SKM-1 (cell line): ENCODE measurements at regions not wholly inside any gene's neighbourhood (a gene's known extent, or its start where the extent isn't known, plus 50 kb on each side); places are given as distances from the start of the nearest gene placed in this dataset.

Experiments
- DNase-seq: peaks from one replicate; lab custom pipeline; 2025; ENCODE audit not compliant: unreplicated experiment; lab: John Stamatoyannopoulos, UW

DNA sequence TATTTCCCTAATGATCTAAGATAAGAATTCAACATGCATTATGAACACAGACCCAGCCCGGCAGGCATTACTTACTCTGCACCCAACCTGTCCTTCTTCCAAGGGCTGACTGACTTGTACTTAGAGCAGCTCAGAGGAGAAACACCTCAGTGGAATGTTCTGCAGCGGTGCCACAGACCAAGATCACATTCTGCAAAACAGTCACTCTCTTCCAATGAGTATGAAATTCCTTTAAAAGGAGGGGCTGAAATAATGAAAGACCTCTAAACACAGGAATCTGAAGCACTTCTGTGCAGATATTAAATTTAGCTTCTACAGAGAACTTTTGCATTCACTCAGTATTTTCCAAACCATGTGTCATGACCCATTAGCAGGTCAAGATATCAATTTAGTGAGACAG, 172.9 kb downstream of the ZDHHC21 start:
- DNase-seq, result no peak

DNA sequence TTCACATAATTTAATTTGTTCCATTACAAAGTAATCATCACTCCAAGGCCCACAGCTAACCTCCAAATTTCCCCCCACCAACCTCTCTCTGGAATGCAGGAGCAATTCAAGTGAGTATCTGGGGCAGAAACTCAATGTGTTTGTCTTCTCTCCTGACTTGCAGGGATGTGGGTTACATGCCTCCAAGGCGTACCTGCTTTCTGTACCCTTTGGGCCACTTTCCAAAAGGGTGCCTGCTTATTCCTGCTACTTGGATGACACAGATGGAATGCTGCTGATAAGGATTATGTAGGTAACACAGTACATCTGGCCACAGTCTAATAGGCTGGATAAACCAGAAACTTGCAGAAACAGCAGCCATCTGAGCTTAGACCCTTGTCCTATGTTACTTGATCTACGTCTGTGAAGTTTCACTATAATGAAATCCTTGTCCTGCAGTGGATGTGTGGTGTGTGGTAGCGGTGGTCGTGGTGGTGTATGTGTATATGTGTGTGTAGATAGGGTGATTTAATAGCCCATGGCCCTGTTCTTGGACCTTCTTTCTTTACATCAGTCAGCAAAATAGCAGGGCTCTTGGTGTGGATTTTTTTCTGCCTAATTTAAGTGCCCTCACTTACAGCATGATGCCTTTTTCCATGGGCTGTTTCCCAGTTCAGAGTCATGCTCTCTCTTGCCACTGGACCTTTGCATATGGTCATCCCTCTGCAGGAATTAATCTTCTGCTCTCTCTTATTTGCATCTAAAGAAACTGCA, 175.9 kb downstream of the ZDHHC21 start:
- no peak for DNase-seq

DNA sequence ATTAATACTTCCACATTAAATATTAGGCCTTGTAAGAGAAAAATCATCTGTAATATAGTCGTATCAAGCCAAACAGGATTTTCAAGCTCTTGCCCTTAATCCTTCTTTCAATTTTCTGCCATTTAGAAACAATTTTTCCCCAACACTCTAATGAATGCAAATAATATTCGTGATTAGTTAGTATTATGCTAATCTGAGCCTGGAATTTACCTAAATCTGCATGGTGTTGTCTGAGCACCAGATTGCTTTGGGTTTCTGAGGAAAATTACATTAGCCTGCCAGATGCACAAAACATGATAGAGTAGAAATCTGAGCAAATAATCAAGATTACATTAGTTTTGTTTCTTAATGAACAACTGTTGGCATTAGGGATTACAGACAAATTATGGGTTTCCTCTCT, 176.6 kb downstream of the ZDHHC21 start:
- DNase-seq, result no peak

DNA sequence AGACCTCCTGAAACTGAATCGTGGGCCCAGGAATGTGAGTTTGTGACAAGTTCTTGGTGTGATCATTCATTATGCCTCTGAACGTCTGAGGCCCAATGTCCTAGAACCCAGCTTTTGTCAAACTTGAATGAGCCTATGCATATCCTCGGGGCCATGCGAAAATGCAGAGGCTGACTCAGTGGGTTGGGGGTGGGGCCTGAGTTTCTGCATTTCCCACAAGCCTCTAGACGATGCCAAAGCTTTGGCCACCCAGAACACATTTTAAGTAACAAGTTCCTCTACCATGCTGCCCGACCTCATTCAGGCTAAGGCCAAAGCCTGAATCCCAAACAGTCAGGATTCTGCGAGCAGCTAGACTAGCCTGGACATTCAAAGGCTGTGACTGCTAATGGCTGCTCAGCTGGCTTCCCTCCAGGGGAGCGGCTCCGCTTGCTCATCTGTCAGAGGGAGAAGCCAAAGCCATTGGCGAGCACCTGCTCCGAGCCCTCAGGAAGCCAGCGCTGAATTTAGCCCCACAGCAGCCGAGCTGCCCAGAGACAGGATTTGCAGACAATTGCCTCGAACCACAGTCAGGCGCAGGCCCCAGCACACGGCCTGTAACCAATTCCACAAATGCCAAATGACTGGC, 177.5 kb downstream of the ZDHHC21 start:
- DNase-seq, result no peak

DNA sequence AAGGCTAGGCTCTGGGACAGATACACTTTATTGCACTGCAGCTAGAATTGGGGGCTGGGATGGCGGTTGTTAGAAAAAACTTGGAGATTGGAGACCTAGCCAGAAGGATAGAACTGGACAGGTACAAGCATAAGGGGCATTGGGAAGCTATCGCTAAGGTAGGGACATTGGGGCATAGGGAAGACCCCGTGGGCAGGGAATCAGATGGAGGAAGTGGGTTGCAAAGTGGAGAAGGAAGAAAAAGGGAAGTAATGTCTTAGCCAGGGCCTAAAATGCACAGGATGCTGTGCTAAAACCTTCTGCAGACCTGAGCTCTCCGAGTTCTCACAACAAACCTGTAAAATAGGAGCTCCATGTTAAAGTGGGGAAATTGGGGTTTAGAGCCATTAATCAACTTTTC, 178.2 kb downstream of the ZDHHC21 start:
- no peak for DNase-seq

- no peak for DNase-seq
These were observed 180.3 kb downstream of the ZDHHC21 start for GRCh38 chr9:14512942-14513341.

DNA sequence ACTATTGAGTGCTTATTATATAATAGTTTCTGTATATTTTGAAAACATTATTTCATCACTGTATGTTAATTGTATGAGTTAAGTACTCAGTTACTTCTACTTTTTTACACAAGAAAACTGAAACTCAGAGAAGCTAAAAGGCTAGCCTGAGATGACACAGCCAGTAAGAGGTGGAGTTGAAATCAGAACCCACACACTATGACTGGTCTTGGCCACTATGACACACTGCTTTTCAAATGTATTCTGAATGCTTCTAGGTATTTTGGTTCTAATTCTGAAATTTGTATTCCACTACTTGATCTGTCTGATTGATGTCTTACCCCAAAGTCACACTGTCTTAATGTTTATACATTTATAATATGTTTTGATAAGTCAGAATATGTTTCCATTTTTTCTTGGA, 181.8 kb downstream of the ZDHHC21 start:
- no peak for DNase-seq

- no peak for DNase-seq
These were observed 184.3 kb downstream of the ZDHHC21 start for GRCh38 chr9:14508884-14509283.

GRCh38 chr9:14501366-14501765, 187.4 kb upstream of the NFIB start:
- no peak for DNase-seq

GRCh38 chr9:14500705-14501104, 186.8 kb upstream of the NFIB start:
- no peak for DNase-seq

DNA sequence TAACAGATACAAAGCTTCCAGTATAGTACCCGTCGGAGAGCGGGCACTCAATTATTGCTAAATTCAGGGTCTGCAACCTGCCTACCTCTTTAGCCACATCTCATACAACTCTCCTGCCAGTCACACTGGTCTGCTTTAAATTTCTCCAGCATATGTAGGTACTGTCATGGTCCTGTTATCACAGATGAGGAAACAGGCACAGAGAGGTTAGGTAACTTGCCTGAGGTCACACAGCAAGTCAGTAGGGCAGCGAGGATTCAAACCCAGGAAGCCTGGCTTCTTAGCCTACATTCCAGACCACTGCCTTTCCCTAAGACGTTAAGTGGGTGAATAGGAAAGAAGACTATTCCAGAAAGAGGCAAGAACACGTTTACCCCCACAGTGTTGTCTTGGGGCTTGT, 186.0 kb upstream of the NFIB start:
- DNase-seq, result no peak

DNA sequence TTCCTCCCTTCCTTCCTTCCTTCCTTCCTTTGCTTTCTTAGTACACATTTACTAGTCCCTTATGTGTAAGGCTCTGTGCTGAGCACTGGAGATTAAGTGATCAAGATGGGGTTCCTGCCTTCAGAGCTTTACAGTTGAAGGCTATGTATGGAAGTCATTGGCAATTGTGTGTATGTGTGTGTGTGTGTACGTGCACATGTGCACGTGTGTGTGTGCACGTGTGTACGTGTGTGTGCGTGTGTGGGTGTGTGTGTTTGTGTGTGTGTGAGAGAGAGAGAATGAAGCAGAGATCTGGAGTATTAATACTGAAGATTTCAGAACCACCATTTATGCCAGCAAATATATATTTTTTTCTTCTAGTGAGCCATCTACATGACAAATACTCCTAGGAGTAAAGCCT, 184.9 kb upstream of the NFIB start:
- DNase-seq, result no peak

GRCh38 chr9:14497476-14497875, 183.5 kb upstream of the NFIB start:
- no peak for DNase-seq

DNA sequence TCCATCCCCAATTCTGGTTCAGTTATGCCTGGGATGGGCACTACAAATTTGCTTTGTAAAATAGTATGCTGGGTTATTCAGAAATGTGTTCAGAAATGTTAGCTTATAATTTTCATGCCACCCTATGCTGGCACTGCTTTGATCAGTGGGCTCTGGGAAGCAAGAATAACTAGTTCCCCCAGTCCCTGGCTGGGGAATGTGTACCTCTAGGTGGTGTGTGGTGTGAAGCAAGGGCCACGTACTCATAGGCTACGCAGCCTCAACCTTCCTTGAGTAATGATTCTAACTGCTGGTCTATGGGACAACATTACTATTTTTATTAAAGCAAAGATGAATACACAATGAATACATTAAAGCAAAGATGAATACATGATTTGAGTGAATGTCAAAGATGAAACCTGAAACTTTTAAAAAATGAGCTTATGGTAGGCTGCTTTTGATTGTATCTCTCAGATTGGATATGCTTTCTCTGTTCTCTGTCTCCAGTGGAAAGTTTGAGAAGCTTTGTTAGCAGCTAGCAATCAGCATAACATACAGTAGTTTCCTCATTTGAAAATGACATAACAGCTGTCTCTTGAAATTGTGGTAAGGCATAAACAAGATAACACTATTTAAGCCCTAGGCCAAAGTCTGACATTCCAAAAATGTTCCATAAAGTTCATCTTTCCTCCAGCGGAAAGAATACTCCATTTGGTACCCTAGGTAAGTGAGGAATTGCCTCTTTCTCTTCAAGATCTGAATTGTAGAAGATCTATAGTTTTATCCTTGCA, 174.7 kb upstream of the NFIB start:
- DNase-seq, result no peak

DNA sequence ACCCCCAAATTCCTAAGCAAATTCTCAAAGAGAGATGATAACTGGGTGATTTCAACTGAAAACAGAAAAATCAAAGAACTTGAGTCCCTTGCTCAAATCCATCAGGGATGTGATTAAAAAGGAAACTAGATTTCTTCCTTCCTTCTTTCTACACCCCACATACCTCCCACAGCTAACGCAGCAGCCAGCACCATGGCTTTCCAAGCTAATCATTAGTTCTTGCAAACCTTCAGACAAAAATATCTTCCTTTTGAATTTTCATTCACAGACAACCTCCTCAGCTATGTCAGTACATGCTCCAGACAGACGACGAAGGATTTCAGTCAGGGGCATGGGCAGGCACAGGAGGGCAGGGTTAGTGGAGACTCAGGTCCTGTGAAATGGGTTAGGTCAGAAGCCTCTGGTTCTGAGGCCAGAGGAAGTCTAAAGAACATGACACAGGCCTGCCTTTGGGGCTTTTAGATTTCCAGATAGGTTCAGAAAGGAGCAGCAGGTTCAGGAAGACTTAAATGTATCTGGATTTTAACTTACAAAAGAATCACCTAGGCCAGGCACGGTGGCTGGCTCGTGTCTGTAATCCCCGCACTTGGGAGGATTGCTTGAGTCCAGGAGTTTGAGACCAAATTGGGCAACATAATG, 173.7 kb upstream of the NFIB start:
- DNase-seq, result no peak

- no peak for DNase-seq
These were observed 171.4 kb upstream of the NFIB start for GRCh38 chr9:14485366-14485765.

- no peak for DNase-seq
These were observed 168.9 kb upstream of the NFIB start for GRCh38 chr9:14482856-14483255.

DNA sequence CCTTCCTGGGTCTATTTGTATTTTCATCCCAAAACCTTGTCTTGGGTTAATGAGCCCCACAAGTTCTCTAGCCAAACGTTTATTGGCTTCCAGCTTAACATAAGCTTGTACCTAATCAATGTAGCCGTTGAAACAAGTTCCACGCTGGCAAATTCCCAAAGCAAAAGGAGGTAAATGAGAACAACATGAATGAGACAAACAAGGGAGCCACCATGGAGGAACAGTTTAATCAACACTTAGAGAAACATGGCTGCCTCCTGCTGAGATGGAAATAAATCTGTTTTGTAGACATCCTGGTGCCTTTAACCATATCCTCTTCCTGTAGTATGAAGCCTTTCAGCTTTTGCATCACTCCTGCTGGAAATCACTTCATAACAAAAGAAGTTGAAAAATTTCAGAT, 166.6 kb upstream of the NFIB start:
- no peak for DNase-seq

DNA sequence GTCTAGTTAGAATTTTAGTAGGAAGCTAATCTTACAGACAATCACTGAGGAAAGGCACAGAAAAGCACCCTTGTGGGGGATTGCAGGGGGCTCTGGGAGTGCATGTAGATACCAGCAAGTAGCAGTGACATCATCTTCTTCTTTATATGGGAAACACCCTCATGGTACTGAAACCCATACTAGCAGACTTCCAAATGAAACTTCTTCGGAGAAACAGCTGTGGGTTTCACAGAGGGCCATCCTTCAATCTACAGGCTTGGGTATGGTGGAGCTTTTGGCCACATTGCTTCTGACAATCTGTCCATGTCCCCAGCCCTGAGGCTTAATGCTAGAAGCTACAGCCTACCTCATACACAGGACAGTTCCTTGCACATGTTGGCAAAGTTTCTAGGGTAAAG, 165.2 kb upstream of the NFIB start:
- no peak for DNase-seq

- DNase-seq, result no peak
These were observed 164.5 kb upstream of the NFIB start for GRCh38 chr9:14478175-14479162.

GRCh38 chr9:14471041-14471440, 157.1 kb upstream of the NFIB start:
- DNase-seq, result no peak
